SK-N-SH (cell line): ENCODE measurements at regions not wholly inside any gene's neighbourhood (a gene's known extent, or its start where the extent isn't known, plus 50 kb on each side); places are given as distances from the start of the nearest gene placed in this dataset.

Experiments used
- CTCF ChIA-PET: fragments of 300-600, 350-600 bp; formaldehyde crosslinking; extraction: SDS; loops from one replicate; lab custom pipeline; 2021; lab: Yijun Ruan, JAX
- POLR2A ChIA-PET: fragments of 350-600 bp; sonication (Branson Sonifier 250); formaldehyde crosslinking; extraction: SDS; loops from one replicate; lab custom pipeline; 2020; ENCODE audit warnings: antibody characterized with exemption, inconsistent platforms; lab: Yijun Ruan, JAX
- DNase-seq: peaks from one replicate; pipeline ENCODE4 v3.0.0; 2012
- H2AFZ ChIP-seq: fragments of 200-600 bp; sonication (generic); 2 replicates; pipeline ENCODE4 v1.8.1; 2016; ENCODE audit warnings: antibody characterized with exemption, mild to moderate bottlenecking, low read depth
- H3F3A ChIP-seq: fragments of 200-600 bp; sonication (generic); replicated peaks from 2 replicates; pipeline ENCODE3; 2016; ENCODE audit warnings: antibody characterized with exemption, mild to moderate bottlenecking; ENCODE audit not compliant: insufficient read depth
- H3K27ac ChIP-seq, 2 experiments: fragments of 200-500 bp in 1 of 2; fragments of 200-600 bp in 1 of 2; sonication (Bioruptor generic) in 1 of 2; sonication (generic), shearing (Covaris generic) in 1 of 2; 2 replicates each; pipeline versions ENCODE4 v1.5.1 to v1.6.1; 2014 to 2016; ENCODE audit warnings: low read depth in 2 of 2, inconsistent platforms in 1 of 2, low read length in 1 of 2, mild to moderate bottlenecking in 1 of 2, mixed read lengths in 1 of 2
- H3K27me3 ChIP-seq: fragments of 200-600 bp; sonication (generic), shearing (Covaris generic); 2 replicates; pipeline ENCODE4 v1.6.1; 2016; ENCODE audit warnings: mixed run types; ENCODE audit not compliant: insufficient read depth
- H3K36me3 ChIP-seq, 2 experiments: fragments of 200-500 bp in 1 of 2; fragments of 200-600 bp in 1 of 2; sonication (Bioruptor generic) in 1 of 2; sonication (generic) in 1 of 2; replicated peaks in 1 of 2; 2 replicates each; pipeline versions ENCODE3 to v1.5.1; 2014 to 2016; ENCODE audit warnings: low read length in 1 of 2, mild to moderate bottlenecking in 1 of 2; ENCODE audit not compliant: insufficient read depth in 2 of 2, control insufficient read depth in 1 of 2
- H3K4me1 ChIP-seq, 2 experiments: fragments of 200-500 bp in 1 of 2; fragments of 200-600 bp in 1 of 2; sonication (Bioruptor generic) in 1 of 2; sonication (generic), shearing (Covaris generic) in 1 of 2; 2 replicates each; pipeline versions ENCODE4 v1.5.1 to v1.6.1; 2014 to 2016; ENCODE audit warnings: low read depth in 1 of 2, low read length in 1 of 2, mixed run types in 1 of 2; ENCODE audit not compliant: insufficient read depth in 2 of 2, control insufficient read depth in 1 of 2
- H3K4me2 ChIP-seq: fragments of 200-600 bp; sonication (generic), shearing (Covaris generic); 2 replicates; pipeline ENCODE4 v1.6.1; 2017; ENCODE audit warnings: mixed run types
- H3K4me3 ChIP-seq, 2 experiments: fragments of 200-500 bp in 1 of 2; fragments of 200-600 bp in 1 of 2; sonication (Bioruptor generic) in 1 of 2; sonication (generic), shearing (Covaris generic) in 1 of 2; 2 replicates each; pipeline versions ENCODE4 v1.5.1 to v1.8.1; 2014 to 2016; ENCODE audit warnings: low read depth in 2 of 2, inconsistent platforms in 1 of 2, low read length in 1 of 2, mild to moderate bottlenecking in 1 of 2, mixed read lengths in 1 of 2, moderate library complexity in 1 of 2
- H3K79me2 ChIP-seq: fragments of 200-600 bp; sonication (generic); 2 replicates; pipeline ENCODE4 v1.8.1; 2017; ENCODE audit warnings: mild to moderate bottlenecking; ENCODE audit not compliant: insufficient read depth
- H3K9ac ChIP-seq: fragments of 200-600 bp; sonication (generic); 2 replicates; pipeline ENCODE4 v1.6.1; 2017; ENCODE audit warnings: mixed run types
- H3K9me2 ChIP-seq: fragments of 200-600 bp; sonication (generic); 2 replicates; pipeline ENCODE4 v1.6.1; 2017; ENCODE audit warnings: mixed run types
- H3K9me3 ChIP-seq: fragments of 200-600 bp; sonication (generic); 2 replicates; pipeline ENCODE4 v1.6.1; 2017; ENCODE audit warnings: mixed run types, mild to moderate bottlenecking, moderate library complexity
- H4K20me1 ChIP-seq: fragments of 200-600 bp; sonication (generic); 2 replicates; pipeline ENCODE4 v1.6.1; 2017; ENCODE audit warnings: mild to moderate bottlenecking, mixed run types; ENCODE audit not compliant: insufficient read depth
- CHD2 ChIP-seq: fragments of 150-350 bp; IDR thresholded peaks from 2 replicates; pipeline ENCODE4 v1.6.1; 2018; ENCODE audit warnings: low read length; ENCODE audit not compliant: partially characterized antibody
- CTCF ChIP-seq: fragments of 200-600 bp; sonication (generic); IDR thresholded peaks from 2 replicates; pipeline ENCODE4 v1.6.1; 2017; ENCODE audit warnings: antibody characterized with exemption, mild to moderate bottlenecking, moderate library complexity
- ELF1 ChIP-seq: IDR thresholded peaks from 2 replicates; pipeline ENCODE4 v1.4.0; 2012
- EZH2phosphoT487 ChIP-seq: fragments of 200-600 bp; sonication (generic); IDR thresholded peaks from 2 replicates; pipeline ENCODE4 v1.6.1; 2017; ENCODE audit warnings: low read depth, mixed run types, mild to moderate bottlenecking, antibody characterized with exemption, moderate library complexity, borderline replicate concordance
- FOSL2 ChIP-seq: IDR thresholded peaks from 2 replicates; pipeline ENCODE4 v1.4.0; 2012; ENCODE audit warnings: low read depth, mild to moderate bottlenecking, moderate library complexity, borderline replicate concordance
- FOXM1 ChIP-seq: IDR thresholded peaks from 2 replicates; pipeline ENCODE4 v1.4.0; 2012; ENCODE audit warnings: low read depth, mild to moderate bottlenecking
- GABPA ChIP-seq: IDR thresholded peaks from 2 replicates; pipeline ENCODE4 v1.4.0; 2012; ENCODE audit warnings: low read depth, mild to moderate bottlenecking
- JUND ChIP-seq: IDR thresholded peaks from 2 replicates; pipeline ENCODE4 v1.4.0; 2012
- MXI1 ChIP-seq: IDR thresholded peaks from 2 replicates; pipeline ENCODE4 v1.6.1; 2012; ENCODE audit warnings: mild to moderate bottlenecking, low read depth, low read length, improper control_type of control experiment
- NFIC ChIP-seq: IDR thresholded peaks from 2 replicates; pipeline ENCODE4 v1.4.0; 2012; ENCODE audit warnings: borderline replicate concordance
- NRF1 ChIP-seq: IDR thresholded peaks from 2 replicates; pipeline ENCODE4 v1.6.1; 2012; ENCODE audit warnings: low read depth, mild to moderate bottlenecking, low read length
- POLR2AphosphoS5 ChIP-seq: IDR thresholded peaks from 2 replicates; pipeline ENCODE4 v1.6.1; 2012; ENCODE audit warnings: low read depth, low read length
- RCOR1 ChIP-seq: fragments of 150-350 bp; IDR thresholded peaks from 2 replicates; pipeline ENCODE4 v1.6.1; 2017; ENCODE audit warnings: antibody characterized with exemption, low read length
- RFX5 ChIP-seq: IDR thresholded peaks from 2 replicates; pipeline ENCODE4 v1.6.1; 2012; ENCODE audit warnings: mild to moderate bottlenecking, improper control_type of control experiment, low read length
- RXRA ChIP-seq: IDR thresholded peaks from 2 replicates; pipeline ENCODE4 v1.4.0; 2012; ENCODE audit warnings: low read depth, mild to moderate bottlenecking, borderline replicate concordance
- SIN3A ChIP-seq: IDR thresholded peaks from 2 replicates; pipeline ENCODE4 v1.6.1; 2012; ENCODE audit warnings: low read depth, mild to moderate bottlenecking, low read length, moderate library complexity, borderline replicate concordance
- TAF1 ChIP-seq: IDR thresholded peaks from 2 replicates; pipeline ENCODE4 v1.6.1; 2012; ENCODE audit warnings: low read depth, mild to moderate bottlenecking, low read length, moderate library complexity, borderline replicate concordance
- USF1 ChIP-seq: IDR thresholded peaks from 2 replicates; pipeline ENCODE4 v1.4.0; 2012; ENCODE audit warnings: low read depth, borderline replicate concordance
- USF2 ChIP-seq: fragments of 150-350 bp; IDR thresholded peaks from 2 replicates; pipeline ENCODE4 v1.6.1; 2017; ENCODE audit warnings: antibody characterized with exemption, low read length, low read depth, borderline replicate concordance
- YY1 ChIP-seq: IDR thresholded peaks from 2 replicates; pipeline ENCODE4 v1.4.0; 2012; ENCODE audit warnings: low read depth, mild to moderate bottlenecking
- ZBTB33 ChIP-seq: IDR thresholded peaks from 2 replicates; pipeline ENCODE4 v1.4.0; 2012; ENCODE audit warnings: low read depth, borderline replicate concordance
- whole genome bisulfite sequencing: methylation state at CpG from one replicate; pipeline ENCODE4 v1.1.6; 2017; ENCODE audit warnings: low lambda C conversion rate; 5-methylcytosine and 5-hydroxymethylcytosine counted together

- no peaks in the 10 kb centered on the region for H3K9me2 ChIP-seq
- no peaks in the 10 kb centered on the region for H3K9me3 ChIP-seq
- WGBS = 6% methylated on average over 2 of the region's 2 CpGs
- no peaks in the 10 kb centered on the region for H3K79me2 ChIP-seq
- ChIA-PET POLR2A (no interaction called here), CTCF (interaction anchor here (0.8 kb wide), 1 partner anchor 147 kb away, joined by 4 read pairs; no protein-coding TSS in a partner anchor)
- no peak overlapping the region for H3K27ac ChIP-seq
- no peaks in the 10 kb centered on the region for H3K36me3 ChIP-seq
- no peaks in the 10 kb centered on the region for H3K4me1 ChIP-seq
- H3K27me3 ChIP-seq = no peaks in the 10 kb centered on the region
- H3F3A ChIP-seq = no peaks in the 10 kb centered on the region
- no peaks in the 10 kb centered on the region for H4K20me1 ChIP-seq
- H2AFZ ChIP-seq = no peak overlapping the region
- no peak overlapping the region for H3K4me3 ChIP-seq
- TF ChIP-seq CHD2 (no peak), MXI1 (no peak), NFIC (no peak), POLR2AphosphoS5 (no peak), RCOR1 (no peak), USF1 (no peak), FOSL2 (no peak), RXRA (no peak), NRF1 (no peak), USF2 (no peak), GABPA (no peak), EZH2phosphoT487 (no peak)
- DNase-seq = no peak
- H3K9ac ChIP-seq = no peak overlapping the region
- no peak overlapping the region for H3K4me2 ChIP-seq
Measured at GRCh38 chr5:39717176-39717897, 292.6 kb upstream of the DAB2 start.

GRCh38 chr5:39716532-39717028 lies 291.8 kb upstream of the DAB2 start:
- H3K9me2 ChIP-seq = no peaks in the 10 kb centered on the region
- H2AFZ ChIP-seq = no peak overlapping the region
- POLR2A ChIA-PET = no interaction called here
- no peak overlapping the region for H3K27ac ChIP-seq
- WGBS = 0% methylated on average over 2 of the region's 2 CpGs
- H3K27me3 ChIP-seq = no peaks in the 10 kb centered on the region
- CTCF ChIA-PET = interaction anchor here (0.8 kb wide), 1 partner anchor 146 kb away, joined by 4 read pairs; no protein-coding TSS in a partner anchor
- peak; percentile 26 for DNase-seq
- no peaks in the 10 kb centered on the region for H3K36me3 ChIP-seq
- H4K20me1 ChIP-seq = no peaks in the 10 kb centered on the region
- no peaks in the 10 kb centered on the region for H3K79me2 ChIP-seq
- H3K4me2 ChIP-seq = no peak overlapping the region
- H3K4me1 ChIP-seq = no peaks in the 10 kb centered on the region
- H3K9me3 ChIP-seq = no peaks in the 10 kb centered on the region
- H3F3A ChIP-seq = no peaks in the 10 kb centered on the region
- no peak overlapping the region for H3K9ac ChIP-seq
- H3K4me3 ChIP-seq = no peak overlapping the region
- TF ChIP-seq RFX5 (no peak), ELF1 (no peak), GABPA (no peak), NRF1 (no peak), FOXM1 (no peak), RXRA (no peak), YY1 (no peak), USF1 (no peak), CHD2 (no peak), ZBTB33 (no peak), SIN3A (no peak), TAF1 (no peak), NFIC (no peak), JUND (no peak), MXI1 (no peak), CTCF (peak; percentile 35; the same call in 1 of the 2 replicates), POLR2AphosphoS5 (no peak)
